OCI-LY1 (cell line): ENCODE measurements at regions not wholly inside any gene's neighbourhood (a gene's known extent, or its start where the extent isn't known, plus 50 kb on each side); places are given as distances from the start of the nearest gene placed in this dataset.

ENCODE experiments used
- H2AFZ ChIP-seq: fragments of 200-600 bp; sonication (generic), shearing (Covaris generic); 2 replicates; pipeline ENCODE4 v1.6.0; 2014; ENCODE audit warnings: antibody characterized with exemption, mild to moderate bottlenecking, low read length
- H3F3A ChIP-seq: fragments of 200-600 bp; sonication (generic), shearing (Covaris generic); 2 replicates; pipeline ENCODE4 v1.6.0; 2014; ENCODE audit warnings: mild to moderate bottlenecking, antibody characterized with exemption, low read length, moderate library complexity; ENCODE audit not compliant: insufficient read depth
- H3K27ac ChIP-seq: fragments of 200-600 bp; sonication (generic); 2 replicates; pipeline ENCODE4 v1.5.1; 2014; ENCODE audit warnings: low read length, mixed run types, mild to moderate bottlenecking, low read depth; ENCODE audit not compliant: poor library complexity, severe bottlenecking
- H3K27me3 ChIP-seq: fragments of 200-600 bp; sonication (generic); 2 replicates; pipeline ENCODE4 v1.6.0; 2014; ENCODE audit warnings: antibody characterized with exemption, mild to moderate bottlenecking, low read length, moderate library complexity; ENCODE audit not compliant: insufficient read depth
- H3K36me3 ChIP-seq: fragments of 200-600 bp; sonication (generic); 2 replicates; pipeline ENCODE4 v1.6.1; 2014; ENCODE audit warnings: mild to moderate bottlenecking, antibody characterized with exemption, low read length, moderate library complexity, mixed read lengths; ENCODE audit not compliant: insufficient read depth
- H3K4me1 ChIP-seq: fragments of 200-600 bp; sonication (generic); 2 replicates; pipeline ENCODE4 v1.5.1; 2014; ENCODE audit warnings: mild to moderate bottlenecking, low read length, moderate library complexity; ENCODE audit not compliant: insufficient read depth, severe bottlenecking
- H3K4me2 ChIP-seq: fragments of 200-600 bp; sonication (generic), shearing (Covaris generic); 2 replicates; pipeline ENCODE4 v1.6.1; 2014; ENCODE audit warnings: low read length
- H3K4me3 ChIP-seq: fragments of 200-600 bp; sonication (generic); 2 replicates; pipeline ENCODE4 v1.5.1; 2014; ENCODE audit warnings: low read length, low read depth, mild to moderate bottlenecking, mixed read lengths; ENCODE audit not compliant: poor library complexity, severe bottlenecking
- H3K79me2 ChIP-seq: fragments of 200-600 bp; shearing (Covaris generic); 2 replicates; pipeline ENCODE4 v1.6.1; 2016; ENCODE audit warnings: mixed run types, low read length, mixed read lengths; ENCODE audit not compliant: insufficient read depth
- H3K9ac ChIP-seq: fragments of 200-600 bp; sonication (generic), shearing (Covaris generic); 2 replicates; pipeline ENCODE4 v1.6.1; 2014; ENCODE audit warnings: mild to moderate bottlenecking, low read length, mixed read lengths
- H3K9me2 ChIP-seq: fragments of 200-600 bp; sonication (generic), shearing (Covaris generic); 2 replicates; pipeline ENCODE4 v1.6.1; 2014; ENCODE audit warnings: low read depth, mild to moderate bottlenecking, low read length, mixed read lengths
- H3K9me3 ChIP-seq: fragments of 200-600 bp; shearing (Covaris generic); 2 replicates; pipeline ENCODE4 v1.6.1; 2014; ENCODE audit warnings: low read length, mixed read lengths
- H4K20me1 ChIP-seq: fragments of 200-600 bp; sonication (generic), shearing (Covaris generic); 2 replicates; pipeline ENCODE4 v1.6.0; 2016; ENCODE audit warnings: mild to moderate bottlenecking, low read length; ENCODE audit not compliant: insufficient read depth
- CTCF ChIP-seq: fragments of 200-600 bp; sonication (generic), shearing (Covaris generic); IDR thresholded peaks from 2 replicates; pipeline ENCODE4 v1.5.1; 2017; ENCODE audit warnings: mild to moderate bottlenecking, antibody characterized with exemption, low read length, moderate library complexity, mixed read lengths
- EZH2 ChIP-seq: fragments of 200-600 bp; sonication (generic), shearing (Covaris generic); IDR thresholded peaks from 2 replicates; pipeline ENCODE4 v1.8.0; 2017; ENCODE audit warnings: borderline replicate concordance, mixed run types, mild to moderate bottlenecking, antibody characterized with exemption, low read length, moderate library complexity, mixed read lengths

- Histone ChIP-seq H3K79me2 (no peaks in the 10 kb centered on the region), H3K9me2 (no peaks in the 10 kb centered on the region), H3K9me3 (no peaks in the 10 kb centered on the region), H4K20me1 (no peaks in the 10 kb centered on the region), H3K36me3 (no peaks in the 10 kb centered on the region), H2AFZ (no peak overlapping the region), H3F3A (no peaks in the 10 kb centered on the region), H3K9ac (no peak overlapping the region), H3K4me2 (no peak overlapping the region), H3K27me3 (no peaks in the 10 kb centered on the region), H3K4me1 (no peaks in the 10 kb centered on the region), H3K4me3 (no peak overlapping the region), H3K27ac (no peak overlapping the region)
- no peak for TF ChIP-seq CTCF
- no peak for TF ChIP-seq EZH2
These were observed 251.4 kb upstream of the SNX7 start for GRCh38 chr1:98410082-98410481.

GRCh38 chr1:98406352-98407088 lies 255.0 kb upstream of the SNX7 start:
- Histone ChIP-seq H3K4me2 (no peak overlapping the region), H3K9ac (no peak overlapping the region), H3K9me2 (no peaks in the 10 kb centered on the region), H3K27me3 (no peaks in the 10 kb centered on the region), H3K36me3 (no peaks in the 10 kb centered on the region), H2AFZ (no peak overlapping the region), H3K27ac (no peak overlapping the region), H3K9me3 (no peaks in the 10 kb centered on the region), H4K20me1 (no peaks in the 10 kb centered on the region), H3K4me1 (no peaks in the 10 kb centered on the region), H3K4me3 (no peak overlapping the region), H3K79me2 (no peaks in the 10 kb centered on the region), H3F3A (no peaks in the 10 kb centered on the region)
- TF ChIP-seq EZH2 (no peak), CTCF (no peak)

- Histone ChIP-seq H3K27me3 (no peaks in the 10 kb centered on the region), H3K79me2 (no peaks in the 10 kb centered on the region), H2AFZ (no peak overlapping the region), H3K4me1 (no peaks in the 10 kb centered on the region), H3F3A (no peaks in the 10 kb centered on the region), H3K9ac (no peak overlapping the region), H3K9me3 (no peaks in the 10 kb centered on the region), H3K4me2 (no peak overlapping the region), H4K20me1 (no peaks in the 10 kb centered on the region), H3K4me3 (no peak overlapping the region), H3K27ac (no peak overlapping the region), H3K36me3 (no peaks in the 10 kb centered on the region), H3K9me2 (no peaks in the 10 kb centered on the region)
- TF ChIP-seq EZH2: no peak
- no peak for TF ChIP-seq CTCF
These were observed 255.9 kb upstream of the SNX7 start for GRCh38 chr1:98405581-98406074.
